GM20000 (cell line): ENCODE measurements at regions not wholly inside any gene's neighbourhood (a gene's known extent, or its start where the extent isn't known, plus 50 kb on each side); places are given as distances from the start of the nearest gene placed in this dataset.

Experiments
- DNase-seq: peaks from one replicate; pipeline ENCODE4 v3.0.0; 2012; ENCODE audit warnings: low spot score
- TF ChIP-seq, protein P1 (sequence below): IDR thresholded peaks from 2 replicates; pipeline ENCODE4 v1.5.1; 2012; ENCODE audit warnings: mild to moderate bottlenecking, control low read depth; ENCODE audit errors: extremely low read depth, missing control alignments

- TF ChIP-seq, protein P1, sequence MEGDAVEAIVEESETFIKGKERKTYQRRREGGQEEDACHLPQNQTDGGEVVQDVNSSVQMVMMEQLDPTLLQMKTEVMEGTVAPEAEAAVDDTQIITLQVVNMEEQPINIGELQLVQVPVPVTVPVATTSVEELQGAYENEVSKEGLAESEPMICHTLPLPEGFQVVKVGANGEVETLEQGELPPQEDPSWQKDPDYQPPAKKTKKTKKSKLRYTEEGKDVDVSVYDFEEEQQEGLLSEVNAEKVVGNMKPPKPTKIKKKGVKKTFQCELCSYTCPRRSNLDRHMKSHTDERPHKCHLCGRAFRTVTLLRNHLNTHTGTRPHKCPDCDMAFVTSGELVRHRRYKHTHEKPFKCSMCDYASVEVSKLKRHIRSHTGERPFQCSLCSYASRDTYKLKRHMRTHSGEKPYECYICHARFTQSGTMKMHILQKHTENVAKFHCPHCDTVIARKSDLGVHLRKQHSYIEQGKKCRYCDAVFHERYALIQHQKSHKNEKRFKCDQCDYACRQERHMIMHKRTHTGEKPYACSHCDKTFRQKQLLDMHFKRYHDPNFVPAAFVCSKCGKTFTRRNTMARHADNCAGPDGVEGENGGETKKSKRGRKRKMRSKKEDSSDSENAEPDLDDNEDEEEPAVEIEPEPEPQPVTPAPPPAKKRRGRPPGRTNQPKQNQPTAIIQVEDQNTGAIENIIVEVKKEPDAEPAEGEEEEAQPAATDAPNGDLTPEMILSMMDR, result no peak
- DNase-seq, result no peak
Observed at GRCh38 chr18:40760251-40760650, 1194.8 kb upstream of the PIK3C3 start.

GRCh38 chr18:40754477-40754876 is 1200.6 kb upstream of the PIK3C3 start:
- DNase-seq, result no peak
- TF ChIP-seq, protein P1, result no peak

- TF ChIP-seq, protein P1, result no peak
- no peak for DNase-seq
Observed at GRCh38 chr18:40752316-40752715, 1202.7 kb upstream of the PIK3C3 start.

- DNase-seq, result no peak
Observed at GRCh38 chr18:40751186-40751585, 1203.8 kb upstream of the PIK3C3 start.

DNA sequence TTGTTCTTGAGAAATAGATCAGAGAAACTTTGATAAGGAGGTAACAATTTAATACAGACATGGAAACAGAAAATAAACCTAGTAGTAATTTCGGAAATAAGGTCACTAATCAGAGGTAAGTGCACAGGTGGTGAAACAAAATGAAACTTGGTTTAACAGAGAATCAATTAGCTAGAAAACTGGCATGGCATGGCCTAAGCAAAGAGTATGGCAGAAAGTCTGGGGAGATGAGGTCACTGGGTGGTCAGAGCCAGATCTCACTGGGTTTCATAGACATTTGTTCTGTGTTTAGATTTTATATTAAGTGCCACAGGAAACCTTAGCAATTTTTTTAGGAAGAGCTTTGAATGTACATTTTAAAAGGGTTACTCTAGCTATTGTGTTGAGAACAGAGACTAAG is 1216.0 kb upstream of the PIK3C3 start:
- no peak for DNase-seq
- TF ChIP-seq, protein P1, result no peak

More at GRCh38 chr18:40751186-40751585, 1203.8 kb upstream of the PIK3C3 start:
- TF ChIP-seq, protein P1, result no peak

- DNase-seq, result peak; percentile 3
- TF ChIP-seq, protein P1, result no peak
Observed at GRCh38 chr18:40738321-40738880, 1216.6 kb upstream of the PIK3C3 start.

DNA sequence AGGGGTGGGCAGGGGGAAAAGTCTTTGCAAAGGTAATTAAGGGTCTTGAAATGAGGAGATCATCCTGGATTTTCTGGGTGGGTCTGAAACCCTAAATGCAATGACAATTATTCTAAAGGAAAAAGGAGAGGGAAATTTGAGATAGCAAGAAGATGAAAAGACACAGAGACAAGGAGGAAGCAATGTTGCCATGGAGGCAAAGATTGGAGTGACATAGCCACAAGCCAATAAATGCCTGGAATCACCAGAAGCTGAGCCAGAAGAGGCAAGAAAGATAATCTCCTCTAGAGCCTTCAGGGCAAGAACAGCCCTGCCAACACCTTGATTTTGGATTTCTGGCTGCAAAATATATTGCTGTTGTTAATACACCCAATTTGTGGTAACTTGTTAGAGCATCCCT is 1246.3 kb upstream of the PIK3C3 start:
- TF ChIP-seq, protein P1, result no peak

More for the DNA sequence above, 1246.3 kb upstream of the PIK3C3 start:
- no peak for DNase-seq
